RPMI7951 (cell line): ENCODE measurements at regions not wholly inside any gene's neighbourhood (a gene's known extent, or its start where the extent isn't known, plus 50 kb on each side); places are given as distances from the start of the nearest gene placed in this dataset.
A peak's percentile ranks its signal among the peaks of the same experiment; 100 is the strongest.
"Not testable (repeated sequence)": the region's sequence is repeated elsewhere in the genome, so short reads cannot be mapped to it uniquely, and the experiment has no call there.

ENCODE experiments used
- DNase-seq: peaks from one replicate; pipeline ENCODE4 v3.0.0-alpha.2; 2012; ENCODE audit warnings: low read depth

DNA sequence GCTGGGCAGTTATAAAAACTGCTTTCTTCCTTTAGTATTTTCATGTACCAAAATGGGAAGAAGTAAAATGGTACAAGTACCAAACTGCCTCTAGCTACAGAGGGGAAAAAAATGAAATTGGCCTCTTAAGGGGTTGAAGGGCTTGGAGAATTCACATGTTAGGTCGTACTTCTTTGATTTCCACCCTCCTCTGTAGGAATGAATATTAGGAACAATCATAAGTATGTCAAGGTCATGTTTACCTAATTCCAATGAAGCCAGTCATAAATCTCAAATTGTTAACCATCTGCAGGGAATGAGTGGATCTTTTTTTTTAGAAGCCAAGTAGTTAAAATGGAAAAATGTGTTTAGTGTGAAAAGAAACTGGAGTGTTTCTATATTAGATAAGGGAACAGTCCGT, 772.6 kb downstream of the PRIM2 start:
- not testable (repeated sequence) for DNase-seq

DNA sequence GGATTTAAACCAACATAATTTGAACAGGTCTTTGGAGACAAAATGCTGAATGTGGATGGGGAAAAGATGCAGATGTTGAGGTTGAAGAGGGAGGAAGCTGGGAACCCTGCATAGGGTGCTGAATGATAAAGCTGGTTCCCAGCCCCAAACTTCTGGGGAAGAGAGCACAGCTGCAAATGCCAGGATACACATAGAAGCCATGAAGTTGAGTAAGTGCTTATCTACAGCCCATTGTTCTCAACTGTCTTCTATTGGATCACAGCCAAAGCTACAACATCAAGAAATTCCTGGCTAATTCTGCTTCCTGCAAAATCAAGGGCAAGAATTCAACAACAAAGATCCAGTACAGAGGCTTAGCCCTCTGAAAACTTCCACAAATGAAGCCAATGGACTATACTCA, 779.8 kb downstream of the PRIM2 start:
- not testable (repeated sequence) for DNase-seq

DNA sequence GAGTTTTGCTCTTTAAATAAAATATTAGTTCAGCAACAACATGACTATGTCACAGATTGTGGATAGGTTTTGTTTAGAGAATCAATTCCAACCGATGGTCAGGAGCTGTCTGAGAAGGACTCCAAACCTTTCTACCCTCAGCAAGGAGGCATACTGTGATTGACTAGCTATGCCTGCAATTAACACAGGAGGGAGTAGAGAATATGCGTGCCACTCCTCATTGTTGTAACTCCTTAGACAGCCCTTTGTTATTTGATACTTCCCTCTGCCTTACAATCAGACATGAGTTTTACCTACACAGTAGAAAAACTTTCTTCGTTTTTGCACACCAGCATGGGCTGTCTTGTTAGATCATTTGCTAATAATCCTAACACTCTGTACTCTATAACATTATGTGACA, 796.5 kb downstream of the PRIM2 start:
- DNase-seq, result no peak

DNA sequence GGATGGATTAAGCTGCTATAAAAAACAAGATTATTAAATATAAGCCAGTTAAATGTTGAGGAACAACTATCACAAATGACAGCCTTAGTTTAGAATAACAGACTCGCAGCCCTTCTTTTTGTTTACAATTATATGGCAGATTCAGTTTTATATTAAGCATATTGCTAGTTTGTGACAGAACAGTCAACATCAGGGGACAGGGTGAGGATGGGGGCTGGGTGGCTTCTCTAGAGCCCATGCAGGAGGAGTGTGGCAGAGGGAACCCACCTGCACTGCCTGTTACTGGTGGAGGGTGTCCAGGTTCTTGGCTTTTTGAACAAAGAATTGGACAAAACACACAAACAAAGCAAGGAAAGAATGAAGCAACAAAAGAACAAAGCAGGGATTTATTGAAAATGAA, 799.7 kb downstream of the PRIM2 start:
- DNase-seq, result not testable (repeated sequence)

DNA sequence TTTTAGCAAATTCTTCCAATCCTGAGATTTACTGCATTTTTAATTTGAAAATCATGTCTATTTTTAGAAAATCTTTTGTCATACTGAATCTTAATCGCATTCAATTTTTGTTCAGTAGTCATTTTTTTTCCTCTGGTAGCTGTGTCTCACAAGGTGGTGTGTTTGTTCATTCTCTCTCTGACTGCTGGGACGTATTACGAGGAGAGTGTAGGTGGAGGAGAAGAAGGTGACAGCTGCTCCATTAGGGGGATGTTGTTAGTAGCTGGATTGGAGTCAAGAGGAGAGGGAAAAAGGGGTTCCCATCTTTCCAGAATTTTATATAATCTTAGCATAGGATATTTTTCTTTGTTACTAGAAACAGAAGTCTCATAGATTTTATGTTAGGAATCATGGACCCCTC, 804.2 kb downstream of the PRIM2 start:
- DNase-seq, result not testable (repeated sequence)

DNA sequence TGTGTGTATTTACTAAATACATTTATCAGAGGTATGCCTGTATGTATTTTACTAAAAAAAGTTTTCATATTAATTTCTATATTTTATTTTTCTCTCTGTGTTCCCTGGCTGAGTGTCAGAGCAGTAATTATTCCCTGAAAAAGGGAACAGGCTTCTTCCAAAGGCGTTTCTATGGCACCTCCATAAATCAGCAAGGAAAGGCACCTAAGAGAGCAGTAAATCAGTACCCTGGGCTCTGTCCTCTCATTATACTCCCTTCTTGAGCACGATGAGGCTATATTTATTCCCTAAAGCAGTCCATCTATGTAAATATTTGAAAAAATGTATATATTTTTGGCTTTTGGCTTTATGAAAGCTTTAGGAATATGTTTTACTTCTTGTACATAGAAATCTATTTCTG, 806.3 kb downstream of the PRIM2 start:
- DNase-seq, result not testable (repeated sequence)

DNA sequence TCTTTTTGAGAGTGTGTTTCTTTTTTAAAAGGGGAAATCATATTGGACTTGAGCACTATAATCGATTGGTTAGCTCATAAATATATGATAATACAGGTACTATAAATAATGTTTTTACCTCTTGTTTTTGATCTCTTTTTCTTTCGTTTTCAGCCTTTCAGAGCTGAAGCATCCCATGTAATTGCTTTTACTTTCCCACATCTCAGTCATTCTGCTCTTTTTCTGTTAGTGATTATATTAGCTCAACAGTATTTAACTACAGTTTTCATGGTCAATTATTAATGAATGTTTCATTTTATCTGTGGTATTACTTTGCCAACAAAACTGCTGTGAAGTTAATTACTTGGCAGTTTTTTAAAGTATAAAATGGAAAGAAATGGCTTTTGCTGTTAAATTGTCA, 811.1 kb downstream of the PRIM2 start:
- not testable (repeated sequence) for DNase-seq

DNA sequence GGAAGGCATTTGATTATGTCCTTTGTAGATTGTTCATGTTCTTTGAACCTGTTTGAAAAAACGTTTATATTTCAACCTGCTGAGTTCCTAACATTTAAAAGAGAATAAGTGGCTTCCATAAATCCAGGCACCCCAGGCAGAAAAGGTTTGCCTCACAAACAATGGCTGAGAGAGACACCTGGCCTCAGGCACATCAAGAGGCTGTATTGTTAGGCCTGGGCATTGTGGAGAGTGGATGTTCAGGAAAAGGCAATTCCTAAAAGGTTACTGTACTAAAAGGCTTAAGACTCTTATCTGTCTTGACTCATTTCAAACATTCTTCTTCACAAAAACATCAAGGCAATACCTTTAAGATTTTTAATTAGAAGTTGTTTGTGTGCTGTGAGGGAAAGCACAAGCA, 811.7 kb downstream of the PRIM2 start:
- not testable (repeated sequence) for DNase-seq

DNA sequence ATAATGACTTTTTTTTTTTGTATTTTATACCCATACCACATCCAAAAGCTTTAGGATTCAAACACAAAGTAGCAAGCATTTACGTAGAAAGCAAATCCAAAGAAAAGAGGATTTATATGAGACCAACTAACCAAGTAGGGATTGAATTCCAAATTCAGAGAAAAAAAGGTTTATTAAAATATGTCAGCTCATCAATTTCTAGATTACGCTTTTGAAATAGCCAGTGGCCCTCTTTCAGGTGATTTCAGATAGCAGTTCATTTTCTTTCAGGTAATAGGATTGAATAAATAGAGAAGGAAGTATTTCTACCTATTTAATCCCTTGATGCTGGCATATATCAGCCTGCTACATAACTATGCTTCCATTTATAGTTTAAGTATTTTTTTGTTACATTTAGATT, 822.3 kb downstream of the PRIM2 start:
- DNase-seq, result not testable (repeated sequence)

DNA sequence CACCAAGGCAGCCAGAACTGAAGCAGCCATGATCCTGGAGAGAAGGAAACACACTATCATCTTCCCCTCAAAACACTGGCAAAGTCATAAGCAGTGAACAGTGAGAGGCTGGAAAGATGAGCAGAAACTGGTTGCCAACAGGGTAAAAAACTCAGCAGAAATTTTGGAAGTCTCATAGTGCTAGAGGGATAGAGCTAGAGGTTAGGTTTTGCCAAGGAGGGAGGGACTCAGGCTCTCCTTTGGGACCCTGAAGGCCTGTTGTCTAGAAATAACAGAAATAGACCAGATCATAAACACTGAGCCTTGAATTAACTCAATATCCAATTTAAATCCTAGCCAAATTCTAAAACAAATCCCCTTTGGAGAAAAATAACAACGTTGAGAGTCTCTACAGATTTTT, 853.6 kb downstream of the PRIM2 start:
- not testable (repeated sequence) for DNase-seq

DNA sequence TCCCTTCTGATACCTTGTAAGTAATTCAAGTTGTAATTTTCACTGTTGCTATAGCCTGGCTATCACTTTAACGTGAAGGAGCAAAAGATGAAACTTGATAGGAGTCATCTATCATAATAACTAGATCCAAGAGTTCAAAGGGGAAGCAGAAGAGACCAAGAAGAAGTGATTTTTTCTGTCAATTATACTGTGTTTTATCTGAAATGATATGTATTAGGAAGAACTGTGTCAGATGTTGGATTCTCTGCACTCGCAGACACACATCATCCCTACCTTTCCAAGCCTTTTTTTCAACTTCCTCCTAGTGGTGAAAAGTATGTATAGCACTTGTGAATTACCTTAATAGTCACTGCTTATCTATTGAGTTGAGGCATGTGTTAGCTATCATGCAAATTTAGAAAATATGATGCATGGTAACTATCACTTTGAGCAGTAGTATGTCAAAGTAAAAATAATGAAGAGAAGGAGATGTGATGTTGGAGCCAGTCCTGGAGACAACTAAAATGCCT, 864.2 kb downstream of the PRIM2 start:
- not testable (repeated sequence) for DNase-seq

DNA sequence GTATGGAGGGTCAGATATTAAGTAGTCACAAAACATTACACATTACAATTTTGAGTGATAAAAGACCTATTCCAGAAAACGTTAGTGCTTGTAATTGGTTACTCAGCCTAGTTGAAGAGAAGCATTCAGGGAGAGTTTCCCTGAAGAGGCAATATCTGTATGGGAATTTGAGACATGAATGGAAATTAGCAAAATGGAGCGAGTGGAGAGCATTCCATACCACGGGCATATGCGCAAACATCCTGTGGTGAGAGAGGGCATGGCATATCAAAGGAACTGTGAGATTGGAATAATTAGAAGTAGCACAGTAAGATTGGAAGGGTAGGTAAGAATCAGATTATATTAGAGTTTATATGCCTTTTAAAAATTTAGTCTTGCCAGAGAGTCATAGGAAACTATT, 867.9 kb downstream of the PRIM2 start:
- DNase-seq, result not testable (repeated sequence)

DNA sequence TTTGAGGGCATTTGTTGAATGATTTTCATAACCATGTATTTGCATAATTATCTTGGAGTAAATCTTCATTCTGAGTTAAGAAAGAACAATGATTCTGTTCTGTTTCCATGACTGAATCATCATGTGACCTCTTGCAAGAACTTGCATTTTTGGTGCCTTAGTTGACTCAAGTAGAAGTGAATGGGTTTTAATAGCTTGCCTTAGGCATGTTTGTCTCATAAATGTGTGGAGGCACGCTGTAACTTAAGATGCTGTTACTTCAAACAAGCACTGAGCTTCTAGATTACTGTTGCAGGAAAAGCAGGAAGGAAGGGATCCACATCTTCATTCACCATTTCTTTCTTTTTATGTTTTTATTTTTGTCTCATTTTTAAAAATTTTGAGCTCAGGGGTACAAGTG, 875.8 kb downstream of the PRIM2 start:
- DNase-seq, result peak; percentile 75

DNA sequence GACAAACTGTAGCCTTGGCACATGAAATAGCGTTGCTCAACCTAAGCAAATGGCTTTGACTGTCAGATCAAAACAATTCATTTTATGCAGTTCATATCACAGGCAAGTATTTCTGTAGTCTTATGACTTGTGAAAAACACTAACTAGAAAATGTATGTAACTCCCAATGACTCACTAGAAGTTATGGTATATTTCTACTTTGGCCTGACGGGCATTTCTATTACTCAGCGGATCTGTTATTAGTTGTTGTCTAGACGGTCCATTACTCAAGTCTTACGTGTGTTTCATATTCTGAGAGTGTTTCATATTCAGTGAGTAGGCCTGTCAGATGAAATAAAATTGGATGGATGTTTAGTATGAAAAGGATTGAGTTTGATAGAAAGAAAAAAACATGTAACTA, 880.9 kb downstream of the PRIM2 start:
- DNase-seq, result peak; percentile 28

DNA sequence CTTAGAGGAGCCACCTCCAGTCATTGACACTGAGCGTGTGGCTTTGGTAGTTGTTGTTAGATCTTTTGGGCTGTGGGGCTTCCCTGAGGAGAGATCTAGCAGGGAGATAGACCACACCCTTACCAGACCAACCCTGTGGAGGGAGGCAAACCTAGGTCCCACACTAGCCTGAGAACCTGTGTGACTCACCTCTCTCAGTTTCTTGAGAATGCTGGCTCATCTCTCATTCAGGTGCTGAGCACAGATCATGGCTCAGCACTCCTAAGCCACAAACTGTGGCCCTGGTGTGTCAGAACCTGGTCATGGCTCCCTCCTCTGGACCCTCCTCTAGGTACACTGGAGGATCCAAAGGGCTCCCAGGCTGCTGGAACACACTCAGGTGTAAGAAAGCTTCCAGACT, 919.7 kb downstream of the PRIM2 start:
- DNase-seq, result not testable (repeated sequence)

DNA sequence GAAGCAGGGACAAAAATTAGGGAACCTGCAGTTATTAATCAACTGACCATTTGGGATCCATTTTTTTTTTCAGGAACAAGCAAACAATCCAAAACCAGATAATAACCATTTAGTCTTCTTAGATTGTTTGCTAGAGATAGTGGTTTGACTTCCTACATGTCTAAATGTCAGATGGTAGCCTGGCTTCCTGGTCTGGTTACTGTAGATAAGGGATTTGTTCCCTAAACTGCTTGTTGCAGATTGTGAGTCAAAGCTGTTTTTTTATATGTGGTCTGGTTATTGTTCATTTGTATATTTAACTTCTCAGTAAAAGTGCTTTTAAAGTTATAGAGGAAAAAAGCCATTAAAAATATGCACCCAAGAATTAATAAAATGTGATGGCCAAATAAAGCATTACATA, 921.0 kb downstream of the PRIM2 start:
- DNase-seq, result not testable (repeated sequence)

DNA sequence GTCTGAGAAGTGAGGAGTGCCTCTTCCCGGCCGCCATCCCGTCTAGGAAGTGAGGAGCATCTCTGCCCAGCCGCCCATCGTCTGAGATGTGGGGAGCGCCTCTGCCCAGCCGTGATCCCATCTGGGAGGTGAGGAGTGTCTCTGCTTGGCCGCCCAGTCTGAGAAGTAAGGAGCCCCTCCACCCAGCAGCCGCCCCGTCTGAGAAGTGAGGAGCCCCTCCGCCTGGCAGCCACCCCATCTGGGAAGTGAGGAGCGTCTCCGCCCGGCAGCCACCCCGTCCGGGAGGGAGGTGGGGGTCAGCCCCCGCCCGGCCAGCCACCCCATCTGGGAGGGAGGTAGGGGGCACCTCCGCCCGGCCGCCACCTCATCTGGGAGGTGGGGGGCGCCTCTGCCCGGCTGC, 940.2 kb downstream of the PRIM2 start:
- not testable (repeated sequence) for DNase-seq

DNA sequence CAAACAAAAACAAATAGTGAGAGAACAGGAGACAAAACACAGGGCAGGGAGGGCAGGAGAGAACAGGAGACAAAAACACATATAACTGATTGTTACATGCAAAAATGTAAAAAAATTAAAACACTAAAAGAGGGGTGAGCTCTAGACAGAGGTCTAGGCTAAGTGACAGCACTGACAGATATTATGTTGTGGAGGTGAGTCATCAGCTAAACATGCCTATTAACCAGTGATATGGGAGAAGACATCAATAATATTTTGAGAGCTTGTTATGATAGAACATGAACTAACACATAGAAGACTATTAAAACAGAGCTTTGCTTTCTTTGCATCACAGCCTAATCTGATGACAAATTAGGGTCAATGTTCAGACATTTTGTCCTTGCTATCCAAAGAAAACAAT, 972.7 kb downstream of the PRIM2 start:
- no peak for DNase-seq

DNA sequence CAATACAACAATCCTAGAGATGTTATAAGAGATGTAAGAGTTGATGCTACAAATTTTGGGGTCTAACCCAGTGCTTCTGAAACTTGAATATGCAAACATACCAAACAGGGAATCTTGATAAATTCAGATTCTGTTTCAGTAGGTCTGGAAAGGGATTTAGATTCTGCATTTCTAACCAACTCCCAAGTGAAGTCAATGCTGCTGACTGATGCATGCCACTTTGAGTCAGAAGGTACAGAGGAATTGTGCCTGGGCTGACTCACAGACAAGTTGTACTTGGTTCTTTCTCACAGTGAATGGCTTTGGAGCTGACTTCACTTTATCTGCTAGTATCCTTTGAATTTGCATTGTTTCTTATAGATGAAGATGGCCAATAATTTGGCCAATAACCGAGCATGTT, 973.9 kb downstream of the PRIM2 start:
- DNase-seq, result not testable (repeated sequence)

DNA sequence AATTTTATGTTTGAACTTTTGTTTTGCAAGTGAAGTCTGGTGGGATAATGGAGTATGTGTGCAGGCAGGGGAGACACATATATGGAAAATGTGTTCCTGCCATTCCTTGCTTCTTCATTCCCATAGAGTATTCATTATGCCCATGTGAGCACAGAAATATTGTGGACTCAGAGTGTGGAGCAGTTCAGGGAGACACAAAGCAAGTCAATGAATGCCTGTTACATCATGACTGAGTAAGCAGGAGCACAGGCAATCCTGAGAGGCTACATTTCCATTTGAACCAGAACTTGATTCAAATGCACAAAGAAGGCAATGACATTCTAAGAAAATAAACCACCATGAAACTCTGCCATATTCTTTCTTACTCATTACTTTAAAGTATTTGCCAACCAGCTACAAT, 990.5 kb downstream of the PRIM2 start:
- not testable (repeated sequence) for DNase-seq

DNA sequence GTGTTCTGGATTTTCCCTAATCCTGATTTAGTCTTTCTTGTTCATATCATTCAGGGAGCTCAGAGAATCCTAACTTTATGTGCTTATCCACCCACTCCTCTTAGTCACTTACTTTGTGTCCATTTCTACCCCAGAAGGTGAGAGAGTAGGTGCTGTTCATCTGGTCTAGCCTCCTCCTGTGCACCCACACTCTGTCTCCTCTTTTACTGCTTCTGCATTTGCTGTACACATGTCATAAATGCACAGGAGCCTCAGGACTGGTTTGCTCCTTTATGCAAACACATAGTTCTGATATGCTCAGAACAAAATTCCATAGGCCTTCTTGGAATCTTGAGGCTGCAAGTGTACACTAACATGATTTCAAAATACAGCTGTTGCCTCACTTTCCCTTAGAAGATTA, 1014.7 kb downstream of the PRIM2 start:
- DNase-seq, result not testable (repeated sequence)

DNA sequence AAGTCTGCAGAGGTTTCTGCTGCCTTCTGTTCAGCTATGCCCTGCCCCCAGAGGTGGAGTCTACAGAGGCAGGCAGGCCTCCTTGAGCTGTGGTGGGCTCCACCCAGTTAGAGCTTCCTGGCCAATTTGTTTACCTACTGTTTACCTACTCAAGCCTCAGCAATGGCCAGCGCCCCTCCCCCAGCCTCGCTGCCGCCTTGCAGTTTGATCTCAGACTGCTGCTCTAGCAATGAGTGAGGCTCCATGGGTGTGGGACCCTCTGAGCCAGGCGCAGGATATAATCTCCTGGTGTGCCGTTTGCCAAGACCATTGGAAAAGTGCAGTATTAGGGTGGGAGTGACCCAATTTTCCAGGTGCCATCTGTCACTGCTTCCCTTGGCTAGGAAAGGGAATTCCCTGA, 1024.9 kb downstream of the PRIM2 start:
- DNase-seq, result not testable (repeated sequence)

DNA sequence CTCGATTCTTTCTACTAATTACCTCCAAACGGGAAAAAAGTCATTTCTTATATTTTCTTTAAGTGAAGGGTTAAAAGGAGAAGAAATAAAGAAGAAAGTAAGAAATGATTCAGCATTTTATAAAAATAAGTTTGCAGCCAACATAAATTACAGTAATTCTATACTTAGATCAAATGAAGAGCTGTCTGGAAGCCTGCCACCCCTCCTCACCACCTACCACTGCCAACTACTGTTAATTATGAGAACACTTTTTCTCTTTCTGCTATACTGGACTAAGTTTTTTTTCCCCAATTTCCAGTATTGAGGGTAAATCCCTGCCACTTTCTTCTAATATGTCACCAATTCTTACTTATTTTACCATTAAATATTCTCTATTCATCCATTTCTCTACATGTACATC, 1030.1 kb downstream of the PRIM2 start:
- not testable (repeated sequence) for DNase-seq

DNA sequence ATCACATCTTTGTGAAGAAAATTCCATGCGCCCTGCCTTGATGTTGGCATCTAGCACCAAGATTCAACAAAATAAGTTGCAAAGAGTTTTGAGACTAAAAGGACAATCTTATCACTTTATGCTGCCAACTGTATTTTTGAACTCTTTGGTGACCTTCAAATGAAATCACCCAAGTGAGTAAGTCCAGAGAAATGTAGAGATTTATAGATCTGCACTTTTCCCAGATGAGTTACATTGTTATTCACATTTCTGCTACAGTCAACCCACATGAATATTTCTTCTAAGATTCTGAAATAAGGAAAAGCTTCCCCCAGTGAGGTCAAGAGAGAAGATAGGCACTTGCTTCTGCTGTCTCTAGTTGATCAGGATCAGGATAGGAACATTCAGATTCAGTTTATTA, 1034.2 kb downstream of the PRIM2 start:
- peak; percentile 0 for DNase-seq
